K562 (cell line): ENCODE measurements at regions not wholly inside any gene's neighbourhood (a gene's known extent, or its start where the extent isn't known, plus 50 kb on each side); places are given as distances from the start of the nearest gene placed in this dataset.

Experiments used
- ATAC-seq: fragments of 200-7000 bp; cut with Tn5 transposase; 3 replicates; pipeline ENCODE4 v1.9.1; 2020; ENCODE audit warnings: moderate library complexity
- BruUV-seq: library from RNA; stranded (reverse); fragments of 400-500 nt; replicated peaks from 2 replicates; lab custom pipeline; 2021; lab: Mats Ljungman, UMichigan
- CTCF ChIA-PET: fragments of 300-600 bp; formaldehyde crosslinking; extraction: SDS; loops from one replicate; lab custom pipeline; 2021; ENCODE audit warnings: low intra/inter-chr PET ratio; lab: Yijun Ruan, JAX
- POLR2A ChIA-PET: fragments of 300-600, 350-650 bp; sonication (Branson Sonifier 250); formaldehyde crosslinking; extraction: SDS; loops from one replicate; lab custom pipeline; 2021; ENCODE audit warnings: antibody characterized with exemption, inconsistent platforms; lab: Yijun Ruan, JAX
- DNase-seq, 4 experiments: peaks; one replicate each; pipeline versions ENCODE4 v3.0.0 to v3.0.0-alpha.2; 2011 to 2018; ENCODE audit warnings: low spot score in 3 of 4, mixed read lengths in 3 of 4; ENCODE audit errors: extremely low read depth in 1 of 4
- FAIRE-seq: peaks from 2 replicates; lab custom pipeline; 2011; peaks lifted over from hg19 to GRCh38; lab: Jason Lieb, UNC
- H2AFZ ChIP-seq: 2 replicates; pipeline ENCODE4 v1.6.0; 2011; ENCODE audit warnings: low read depth, low read length, control low read depth, inconsistent platforms
- H3K27ac ChIP-seq: fragments of 200-600 bp; 3 replicates; pipeline ENCODE4 v1.8.0; 2011; ENCODE audit warnings: low read depth, mild to moderate bottlenecking, control low read depth, inconsistent platforms, low read length, moderate library complexity, mixed read lengths; ENCODE audit errors: extremely low read depth
- H3K27me3 ChIP-seq, 2 experiments: fragments of 300-600 bp in 1 of 2; 2 replicates in 1 of 2; 3 replicates in 1 of 2; pipeline versions ENCODE4 v1.6.0 to v1.8.0; 2011; ENCODE audit warnings: inconsistent platforms in 2 of 2, low read length in 2 of 2, mild to moderate bottlenecking in 1 of 2, mixed read lengths in 1 of 2, moderate library complexity in 1 of 2; ENCODE audit not compliant: control insufficient read depth in 2 of 2, insufficient read depth in 2 of 2
- H3K36me3 ChIP-seq: fragments of 300-600 bp; 3 replicates; pipeline ENCODE4 v1.8.0; 2011; ENCODE audit warnings: mild to moderate bottlenecking, low read length, inconsistent platforms; ENCODE audit not compliant: control insufficient read depth, insufficient read depth
- H3K4me1 ChIP-seq, 2 experiments: fragments of 200-600 bp in 1 of 2; replicated peaks in 1 of 2; 2 replicates in 1 of 2; 3 replicates in 1 of 2; pipeline versions ENCODE4 v1.5.1 to v1.8.0; 2011; ENCODE audit warnings: inconsistent platforms in 2 of 2, low read length in 2 of 2, mild to moderate bottlenecking in 1 of 2, mixed read lengths in 1 of 2, moderate library complexity in 1 of 2; ENCODE audit not compliant: control insufficient read depth in 2 of 2, insufficient read depth in 2 of 2
- H3K4me2 ChIP-seq: 2 replicates; pipeline ENCODE4 v1.6.1; 2011; ENCODE audit warnings: low read length, control low read depth, inconsistent platforms, mixed read lengths; ENCODE audit not compliant: insufficient read depth
- H3K4me3 ChIP-seq: fragments of 200-600 bp; sonication (generic), shearing (Covaris generic); 2 replicates; pipeline ENCODE4 v1.5.1; 2016; ENCODE audit warnings: control low read depth, inconsistent platforms
- H3K79me2 ChIP-seq: fragments of 200-600 bp; 3 replicates; pipeline ENCODE4 v1.8.0; 2011; ENCODE audit warnings: low read length, inconsistent platforms; ENCODE audit not compliant: control insufficient read depth, insufficient read depth
- H3K9ac ChIP-seq, 2 experiments: 2 replicates each; pipeline versions ENCODE4 v1.6.0 to v1.6.1; 2011; ENCODE audit warnings: low read depth in 2 of 2, low read length in 2 of 2, control low read depth in 1 of 2, inconsistent platforms in 1 of 2, mild to moderate bottlenecking in 1 of 2, mixed read lengths in 1 of 2; ENCODE audit not compliant: insufficient read depth in 1 of 2
- H3K9me1 ChIP-seq: one replicate; pipeline ENCODE4 v1.6.0; 2011; ENCODE audit warnings: inconsistent platforms, mild to moderate bottlenecking, low read length, moderate library complexity; ENCODE audit not compliant: control insufficient read depth, insufficient read depth
- H3K9me3 ChIP-seq: replicated peaks from 2 replicates; pipeline ENCODE4 v1.5.1; 2011; ENCODE audit warnings: low read depth, low read length, inconsistent platforms; ENCODE audit not compliant: control insufficient read depth, insufficient read depth
- H4K20me1 ChIP-seq: replicated peaks from 2 replicates; pipeline ENCODE4 v1.6.1; 2011; ENCODE audit warnings: low read length, inconsistent platforms, mixed read lengths; ENCODE audit not compliant: control insufficient read depth, insufficient read depth
- HOXB6 ChIP-seq: fragments of 250-450 bp; sonication (Bioruptor Pico); IDR thresholded peaks from 2 replicates; pipeline ENCODE4 v1.5.1; 2022; ENCODE audit warnings: mild to moderate bottlenecking, borderline replicate concordance
- SNAPC5 ChIP-seq: fragments of 250-450 bp; sonication (Bioruptor Pico); IDR thresholded peaks from 2 replicates; pipeline ENCODE4 v1.8.0; 2021; ENCODE audit warnings: moderate library complexity, mild to moderate bottlenecking, inconsistent platforms
- ZBTB49 ChIP-seq: sonication (generic); formaldehyde crosslinking; IDR thresholded peaks from 2 replicates; pipeline ENCODE4 v1.8.0; 2022; ENCODE audit warnings: missing genetic modification reagents, mild to moderate bottlenecking, borderline replicate concordance
- ZFP36 ChIP-seq: fragments of 150-350 bp; IDR thresholded peaks from 2 replicates; pipeline ENCODE4 v1.6.1; 2018; ENCODE audit warnings: low read length, low read depth; ENCODE audit not compliant: partially characterized antibody
- ZNF444 ChIP-seq: fragments of 250-450 bp; sonication (Bioruptor Pico); IDR thresholded peaks from 2 replicates; pipeline ENCODE4 v1.4.0; 2020; ENCODE audit warnings: mild to moderate bottlenecking, moderate library complexity
- WGBS: fragments of 100-300 bp; shearing (Covaris generic); methylation state at CpG from one replicate; pipeline ENCODE4 v1.1.6; 2016; ENCODE audit warnings: low coverage, mixed read lengths; ENCODE audit not compliant: insufficient coverage; ENCODE audit errors: missing lambda C conversion rate; 5-methylcytosine and 5-hydroxymethylcytosine counted together
- in situ Hi-C: fragments of 300-500 bp; cut with MboI; formaldehyde crosslinking; loops from 4 replicates; pipeline ENCODE4 v1.15.0; 2018; ENCODE audit warnings: inconsistent platforms, mixed read lengths
- intact Hi-C: fragments of 100-400 bp; cut with micrococcal nuclease; formaldehyde crosslinking; loops from 2 replicates; pipeline ENCODE4 v1.14.2; 2022

GRCh38 chr1:22257290-22258275 lies 114.7 kb upstream of the WNT4 start:
- Histone ChIP-seq H3K4me2 (no peak overlapping the region), H3K79me2 (no peaks in the 10 kb centered on the region), H3K27me3 (peaks cover 55 to 95% of the 10 kb centered on the region in 2 experiments), H3K36me3 (no peaks in the 10 kb centered on the region), H3K9ac (peak overlapping the region in 1 of 2 experiments; percentile 55; a peak in 1 of 4 replicates), H3K27ac (no peak overlapping the region), H4K20me1 (peaks cover 6% of the 10 kb centered on the region), H3K4me3 (no peak overlapping the region), H3K4me1 (peaks cover 0 to 8% of the 10 kb centered on the region in 2 experiments; a peak in 1 of 5 replicates), H3K9me1 (no peaks in the 10 kb centered on the region), H3K9me3 (no peaks in the 10 kb centered on the region), H2AFZ (no peak overlapping the region)
- CTCF ChIA-PET: no interaction called here
- no peak for FAIRE-seq
- no TSS peak for BruUV-seq
- ATAC-seq: no peak
- TF ChIP-seq ZNF444 (no peak), SNAPC5 (CRISPR knock-in tag) (no peak), ZFP36 (peak; percentile 43), HOXB6 (no peak), ZBTB49 (CRISPR knock-in tag) (no peak)
- in situ Hi-C loops (no loop called here), intact Hi-C loops (no loop called here)
- POLR2A ChIA-PET: interaction anchor here (0.7 to 2.0 kb wide), 5 partner anchors 14 to 118 kb away, joined by 3 to 9 read pairs (median 3); no protein-coding TSS in a partner anchor
- DNase-seq: no peak
- 8% methylated on average over 32 of the region's 32 CpGs for WGBS
